Bronchial epithelial cell (primary cell): ENCODE measurements at regions not wholly inside any gene's neighbourhood (a gene's known extent, or its start where the extent isn't known, plus 50 kb on each side); places are given as distances from the start of the nearest gene placed in this dataset.

ENCODE experiments used
- DNase-seq: peaks from one replicate; pipeline ENCODE4 v3.0.0-alpha.2; 2010; ENCODE audit warnings: low read depth
- FAIRE-seq: peaks from 2 replicates; lab custom pipeline; 2011; peaks lifted over from hg19 to GRCh38; lab: Jason Lieb, UNC
- H3K27me3 ChIP-seq: 2 replicates; pipeline ENCODE4 v1.5.1; 2011; ENCODE audit warnings: low read length; ENCODE audit not compliant: control insufficient read depth, insufficient read depth
- H3K36me3 ChIP-seq: 2 replicates; pipeline ENCODE4 v1.5.1; 2011; ENCODE audit warnings: low read length; ENCODE audit not compliant: control insufficient read depth, insufficient read depth
- H3K4me3 ChIP-seq: 2 replicates; pipeline ENCODE4 v1.5.1; 2011; ENCODE audit warnings: mild to moderate bottlenecking, low read depth, low read length, control low read depth
- TF ChIP-seq, protein P1 (sequence below): IDR thresholded peaks from 2 replicates; pipeline ENCODE4 v1.5.1; 2011; ENCODE audit warnings: mild to moderate bottlenecking, moderate library complexity, low read length, control low read depth, inconsistent platforms; ENCODE audit not compliant: insufficient read depth, severe bottlenecking

DNA sequence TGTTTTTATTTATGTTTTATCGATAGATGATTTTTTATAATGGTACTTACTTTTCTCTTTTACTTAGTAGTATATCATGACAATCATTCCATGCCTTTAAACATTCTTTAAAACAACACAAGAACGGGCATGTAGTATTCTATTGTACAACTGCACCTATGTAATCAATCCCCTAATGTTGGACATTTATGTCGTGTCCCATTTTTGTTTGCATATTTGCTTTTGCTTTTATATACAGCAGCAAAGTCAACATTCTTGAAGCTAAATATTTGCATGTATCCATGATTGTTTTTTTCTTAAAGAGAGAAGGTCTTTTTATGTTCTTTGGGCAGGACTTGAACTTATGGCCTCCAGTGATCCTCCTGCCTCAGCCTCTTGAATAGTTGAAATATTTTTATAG, 527.0 kb upstream of the CLINT1 start:
- DNase-seq (no peak), FAIRE-seq (no peak)
- Histone ChIP-seq H3K36me3 (no peaks in the 10 kb centered on the region), H3K4me3 (no peak overlapping the region), H3K27me3 (no peaks in the 10 kb centered on the region)
- TF ChIP-seq, protein P1, sequence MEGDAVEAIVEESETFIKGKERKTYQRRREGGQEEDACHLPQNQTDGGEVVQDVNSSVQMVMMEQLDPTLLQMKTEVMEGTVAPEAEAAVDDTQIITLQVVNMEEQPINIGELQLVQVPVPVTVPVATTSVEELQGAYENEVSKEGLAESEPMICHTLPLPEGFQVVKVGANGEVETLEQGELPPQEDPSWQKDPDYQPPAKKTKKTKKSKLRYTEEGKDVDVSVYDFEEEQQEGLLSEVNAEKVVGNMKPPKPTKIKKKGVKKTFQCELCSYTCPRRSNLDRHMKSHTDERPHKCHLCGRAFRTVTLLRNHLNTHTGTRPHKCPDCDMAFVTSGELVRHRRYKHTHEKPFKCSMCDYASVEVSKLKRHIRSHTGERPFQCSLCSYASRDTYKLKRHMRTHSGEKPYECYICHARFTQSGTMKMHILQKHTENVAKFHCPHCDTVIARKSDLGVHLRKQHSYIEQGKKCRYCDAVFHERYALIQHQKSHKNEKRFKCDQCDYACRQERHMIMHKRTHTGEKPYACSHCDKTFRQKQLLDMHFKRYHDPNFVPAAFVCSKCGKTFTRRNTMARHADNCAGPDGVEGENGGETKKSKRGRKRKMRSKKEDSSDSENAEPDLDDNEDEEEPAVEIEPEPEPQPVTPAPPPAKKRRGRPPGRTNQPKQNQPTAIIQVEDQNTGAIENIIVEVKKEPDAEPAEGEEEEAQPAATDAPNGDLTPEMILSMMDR: no peak

DNA sequence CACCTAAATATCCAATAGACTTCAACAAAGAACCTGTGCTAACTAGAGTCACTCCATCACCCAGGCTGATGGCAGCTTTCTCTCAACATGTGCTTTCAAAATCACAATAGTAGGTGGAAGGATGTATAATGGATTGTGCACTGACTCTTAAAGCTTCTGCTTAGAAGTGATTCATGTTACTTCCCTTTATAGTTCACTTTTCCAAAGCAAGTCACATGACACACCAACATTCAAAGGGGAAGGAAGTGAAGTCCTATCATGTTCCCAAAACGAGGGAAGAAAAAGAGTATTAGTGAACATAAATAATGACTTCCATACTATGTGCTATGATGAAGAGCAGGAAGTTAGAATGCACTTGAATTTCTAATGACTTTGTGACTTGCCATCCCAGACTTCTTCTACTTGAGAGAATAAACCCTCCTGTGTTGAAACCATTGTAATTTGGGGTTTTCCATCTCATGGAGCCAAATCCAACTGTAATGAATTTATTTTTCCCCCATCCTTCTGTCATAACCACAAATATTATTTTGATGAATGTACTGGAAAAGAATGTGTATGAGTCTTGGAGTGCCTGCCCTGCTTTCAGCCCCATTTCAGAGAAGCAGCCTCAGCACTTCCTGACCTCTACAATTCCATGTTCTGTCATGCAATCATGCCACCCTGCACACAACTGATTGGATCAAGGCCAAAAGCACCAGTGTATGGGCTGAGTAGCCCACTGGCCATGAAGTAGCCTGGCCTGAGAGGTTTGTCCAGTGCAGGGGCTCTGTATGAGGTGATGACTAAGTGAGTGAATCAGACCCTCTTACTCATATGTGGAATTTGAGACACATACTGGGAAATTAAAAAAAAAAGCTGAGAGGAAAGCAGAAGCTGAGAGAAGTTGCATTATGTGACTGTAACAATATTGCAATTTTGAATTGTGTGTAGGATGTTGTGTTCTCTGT, 525.9 kb upstream of the CLINT1 start:
- DNase-seq (peak; percentile 98), FAIRE-seq (no peak)
- Histone ChIP-seq H3K36me3 (no peaks in the 10 kb centered on the region), H3K4me3 (no peak overlapping the region), H3K27me3 (no peaks in the 10 kb centered on the region)
- TF ChIP-seq, protein P1: no peak

DNA sequence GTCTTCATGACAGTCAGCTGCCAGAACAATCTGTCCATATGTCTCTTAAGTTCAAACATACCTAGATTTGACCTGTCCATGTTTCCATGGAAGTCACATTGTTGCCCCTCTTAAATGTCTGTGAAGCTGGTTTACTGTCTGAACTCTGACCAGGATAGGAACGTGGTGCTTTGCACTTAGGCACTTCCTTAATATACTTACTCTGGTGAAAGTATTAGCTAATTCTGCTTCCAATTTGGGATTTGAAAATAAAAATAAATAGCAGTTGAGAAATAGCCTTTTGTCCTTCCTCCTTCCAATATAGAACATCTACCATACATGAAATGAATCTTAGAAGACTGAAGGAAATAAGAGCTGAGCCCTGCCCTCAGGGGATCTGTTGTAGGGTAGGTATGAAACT, 524.5 kb upstream of the CLINT1 start:
- no peaks in the 10 kb centered on the region for H3K36me3 ChIP-seq
- DNase-seq: peak; percentile 23
- H3K4me3 ChIP-seq: no peak overlapping the region
- no peak for FAIRE-seq
- no peaks in the 10 kb centered on the region for H3K27me3 ChIP-seq
- TF ChIP-seq, protein P1: no peak

DNA sequence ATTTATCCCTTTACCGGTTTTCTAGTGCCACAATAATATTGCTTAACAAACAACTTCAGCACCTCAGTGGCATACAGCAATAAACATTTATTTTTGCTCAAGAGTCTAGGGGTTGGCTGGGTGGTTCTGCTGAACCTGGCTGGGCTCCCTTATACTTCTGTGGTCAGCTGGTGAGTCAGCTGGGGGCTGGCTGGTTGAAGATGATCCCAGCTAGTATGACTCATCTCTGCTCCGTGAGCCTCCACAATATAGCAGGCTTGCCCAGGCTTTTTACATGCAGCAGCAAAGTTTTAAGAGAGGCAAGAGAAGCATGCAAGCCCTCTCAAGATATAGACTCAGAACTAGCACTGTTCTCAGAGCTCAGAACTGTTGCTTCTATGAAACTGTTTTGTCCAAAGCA, 523.5 kb upstream of the CLINT1 start:
- DNase-seq (peak; percentile 94), FAIRE-seq (no peak)
- Histone ChIP-seq H3K4me3 (no peak overlapping the region), H3K27me3 (no peaks in the 10 kb centered on the region), H3K36me3 (no peaks in the 10 kb centered on the region)
- TF ChIP-seq, protein P1: no peak

DNA sequence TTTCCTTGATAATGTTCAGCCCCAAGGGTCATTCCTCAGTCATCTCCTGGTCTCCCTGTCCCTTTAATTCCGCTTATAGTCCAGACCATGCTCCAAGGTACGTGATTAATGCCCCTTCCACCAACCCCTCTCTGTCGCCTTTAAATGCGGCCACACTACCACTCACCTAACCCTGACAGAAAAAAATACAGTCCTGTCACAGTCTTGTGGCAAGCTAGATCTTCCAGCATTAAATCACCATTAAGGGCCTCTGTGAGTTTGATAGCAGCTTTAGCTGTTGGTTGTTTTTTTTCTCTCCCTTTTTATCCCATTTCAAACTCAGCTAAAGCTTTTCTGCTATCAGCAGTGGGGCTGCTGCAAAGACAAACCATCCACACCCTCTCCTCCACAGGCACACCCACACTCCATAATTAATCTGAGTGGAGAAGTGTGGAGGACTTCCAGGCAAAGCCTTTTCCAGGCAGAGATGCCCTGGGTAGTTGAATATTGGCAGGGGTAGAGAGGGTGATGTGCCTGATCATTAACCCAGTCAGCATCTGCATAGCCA, 522.7 kb upstream of the CLINT1 start:
- Histone ChIP-seq H3K27me3 (no peaks in the 10 kb centered on the region), H3K36me3 (no peaks in the 10 kb centered on the region), H3K4me3 (no peak overlapping the region)
- TF ChIP-seq, protein P1: no peak
- FAIRE-seq: no peak
- no peak for DNase-seq
